GM13976 (cell line): ENCODE measurements at regions not wholly inside any gene's neighbourhood (a gene's known extent, or its start where the extent isn't known, plus 50 kb on each side); places are given as distances from the start of the nearest gene placed in this dataset.

Experiments used
- DNase-seq: peaks from one replicate; pipeline ENCODE4 v3.0.0; 2012; ENCODE audit warnings: low spot score
- in situ Hi-C: fragments of 300-500 bp; cut with MboI; formaldehyde crosslinking; loops from one replicate; pipeline ENCODE4 v1.12.0; 2022; ENCODE audit warnings: low sequenced_read_pairs, mixed read lengths, inconsistent platforms; ENCODE audit not compliant: unreplicated experiment
- TF ChIP-seq, protein P1 (sequence below): IDR thresholded peaks from 2 replicates; pipeline ENCODE4 v1.5.1; 2012; ENCODE audit warnings: borderline replicate concordance, mild to moderate bottlenecking; ENCODE audit not compliant: insufficient read depth; ENCODE audit errors: extremely low read depth, missing control alignments, control extremely low read depth

DNA sequence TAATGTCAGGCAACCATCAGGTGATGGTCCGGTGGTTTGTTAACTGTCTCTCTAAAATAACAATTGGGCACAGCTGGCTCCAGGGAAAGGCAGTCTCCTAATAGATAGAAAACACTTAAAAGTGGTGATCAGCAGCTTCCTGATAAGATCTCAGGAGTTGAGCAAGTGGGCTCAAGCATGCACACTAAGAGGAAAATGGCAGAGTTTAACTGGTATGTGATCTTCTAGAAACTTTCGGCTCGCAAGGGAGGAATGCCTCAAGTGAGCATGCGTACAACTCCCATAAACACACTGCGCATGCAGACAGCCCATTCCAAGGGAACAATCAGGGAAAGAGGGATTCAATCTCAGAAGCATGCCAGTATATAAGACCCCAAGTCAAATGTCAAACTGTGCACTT, 52.2 kb upstream of the VTCN1 start:
- TF ChIP-seq, protein P1, sequence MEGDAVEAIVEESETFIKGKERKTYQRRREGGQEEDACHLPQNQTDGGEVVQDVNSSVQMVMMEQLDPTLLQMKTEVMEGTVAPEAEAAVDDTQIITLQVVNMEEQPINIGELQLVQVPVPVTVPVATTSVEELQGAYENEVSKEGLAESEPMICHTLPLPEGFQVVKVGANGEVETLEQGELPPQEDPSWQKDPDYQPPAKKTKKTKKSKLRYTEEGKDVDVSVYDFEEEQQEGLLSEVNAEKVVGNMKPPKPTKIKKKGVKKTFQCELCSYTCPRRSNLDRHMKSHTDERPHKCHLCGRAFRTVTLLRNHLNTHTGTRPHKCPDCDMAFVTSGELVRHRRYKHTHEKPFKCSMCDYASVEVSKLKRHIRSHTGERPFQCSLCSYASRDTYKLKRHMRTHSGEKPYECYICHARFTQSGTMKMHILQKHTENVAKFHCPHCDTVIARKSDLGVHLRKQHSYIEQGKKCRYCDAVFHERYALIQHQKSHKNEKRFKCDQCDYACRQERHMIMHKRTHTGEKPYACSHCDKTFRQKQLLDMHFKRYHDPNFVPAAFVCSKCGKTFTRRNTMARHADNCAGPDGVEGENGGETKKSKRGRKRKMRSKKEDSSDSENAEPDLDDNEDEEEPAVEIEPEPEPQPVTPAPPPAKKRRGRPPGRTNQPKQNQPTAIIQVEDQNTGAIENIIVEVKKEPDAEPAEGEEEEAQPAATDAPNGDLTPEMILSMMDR = no peak
- DNase-seq = no peak
- in situ Hi-C loops = no loop called here

DNA sequence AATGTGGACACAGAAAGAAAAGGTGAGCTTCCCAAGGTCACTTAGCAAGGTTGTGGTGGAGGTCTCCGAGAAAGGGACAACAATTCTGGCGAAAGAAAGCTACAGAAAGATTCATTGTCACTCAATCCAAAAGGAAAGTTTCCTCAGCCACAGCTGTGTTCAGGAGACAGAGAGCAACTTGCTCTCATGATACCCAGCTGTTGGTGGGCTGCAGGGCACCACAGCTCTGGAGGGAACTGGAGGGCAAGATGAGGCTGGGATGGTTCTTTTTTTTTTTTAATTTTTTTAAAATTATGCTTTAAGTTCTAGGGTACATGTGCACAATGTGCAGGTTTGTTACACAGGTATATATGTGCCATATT, 50.7 kb upstream of the VTCN1 start:
- TF ChIP-seq, protein P1 = no peak
- in situ Hi-C loops = no loop called here
- no peak for DNase-seq

DNA sequence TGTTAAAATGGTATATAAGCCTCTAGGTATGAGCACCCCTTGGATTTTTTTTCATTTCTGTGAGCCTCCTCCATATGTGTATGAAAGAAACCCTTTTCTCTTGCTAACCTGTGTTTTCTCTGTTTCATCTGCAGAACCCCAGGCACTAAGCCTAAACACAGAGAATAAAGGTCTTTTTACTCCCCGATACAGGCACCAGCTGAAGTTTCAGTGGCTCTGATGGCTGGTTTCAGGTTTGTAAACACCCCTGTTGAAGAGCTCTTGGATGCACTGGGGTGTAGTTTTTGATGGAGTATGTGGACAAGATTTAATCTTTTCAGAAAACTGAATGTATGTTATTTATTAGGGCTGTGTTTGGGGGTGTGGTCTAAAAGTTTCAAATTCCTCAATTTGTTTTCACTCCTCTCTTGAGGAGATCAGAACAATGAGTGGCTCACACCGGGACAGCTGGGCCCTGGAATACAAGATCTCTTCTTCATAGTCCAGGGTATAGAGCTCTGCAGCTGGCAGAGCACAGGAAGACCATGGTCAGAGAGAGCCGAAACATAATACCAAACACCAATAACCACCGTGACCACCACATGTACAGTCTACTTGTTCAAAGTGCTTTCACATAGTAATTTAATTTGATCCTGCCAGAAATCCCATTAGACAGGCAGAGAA, 50.2 kb upstream of the VTCN1 start:
- no peak for DNase-seq
- in situ Hi-C loops = no loop called here
- TF ChIP-seq, protein P1 = no peak
